DND-41 (cell line): ENCODE measurements at regions not wholly inside any gene's neighbourhood (a gene's known extent, or its start where the extent isn't known, plus 50 kb on each side); places are given as distances from the start of the nearest gene placed in this dataset.

Experiments
- CTCF ChIP-seq: IDR thresholded peaks from 2 replicates; pipeline ENCODE4 v1.5.1; 2012; ENCODE audit warnings: borderline replicate concordance, low read length, moderate library complexity, mild to moderate bottlenecking; ENCODE audit not compliant: poor library complexity, severe bottlenecking; ENCODE audit errors: extremely low read depth
- EZH2 ChIP-seq: IDR thresholded peaks from 3 replicates; pipeline ENCODE4 v1.6.1; 2012; ENCODE audit warnings: borderline replicate concordance, low read depth, mild to moderate bottlenecking, moderate library complexity, low read length, inconsistent platforms; ENCODE audit not compliant: severe bottlenecking

- no peak for TF ChIP-seq CTCF
- no peak for TF ChIP-seq EZH2
Measured at GRCh38 chr17:30584810-30585209, 107.6 kb downstream of the GOSR1 start.
